Tibial nerve (tissue), 4 donors: ENCODE measurements at regions not wholly inside any gene's neighbourhood (a gene's known extent, or its start where the extent isn't known, plus 50 kb on each side); places are given as distances from the start of the nearest gene placed in this dataset.

Experiments
- EP300 ChIP-seq, 2 donors: sonication (generic); formaldehyde crosslinking; IDR thresholded peaks; one replicate each; pipeline ENCODE4 v1.6.1; 2017; ENCODE audit warnings: antibody characterized with exemption in 2 of 2, mild to moderate bottlenecking in 1 of 2
- POLR2A ChIP-seq, 2 donors: fragments of 450-650 bp; IDR thresholded peaks; one replicate each; pipeline ENCODE4 v1.6.1; 2017; ENCODE audit warnings: antibody characterized with exemption in 2 of 2, mild to moderate bottlenecking in 2 of 2, moderate library complexity in 2 of 2
- TF ChIP-seq, protein P1 (sequence below), 5 experiments: fragments of 200-600 bp in 3 of 5; fragments of 450-650 bp in 2 of 5; sonication (generic) in 3 of 5; IDR thresholded peaks; one replicate each; pipeline ENCODE4 v1.5.1; 2016 to 2019; ENCODE audit warnings: antibody characterized with exemption in 5 of 5, mild to moderate bottlenecking in 3 of 5, moderate library complexity in 2 of 5

- TF ChIP-seq POLR2A (IDR thresholded peaks at IDR 0.05) = no peak
- TF ChIP-seq, protein P1, sequence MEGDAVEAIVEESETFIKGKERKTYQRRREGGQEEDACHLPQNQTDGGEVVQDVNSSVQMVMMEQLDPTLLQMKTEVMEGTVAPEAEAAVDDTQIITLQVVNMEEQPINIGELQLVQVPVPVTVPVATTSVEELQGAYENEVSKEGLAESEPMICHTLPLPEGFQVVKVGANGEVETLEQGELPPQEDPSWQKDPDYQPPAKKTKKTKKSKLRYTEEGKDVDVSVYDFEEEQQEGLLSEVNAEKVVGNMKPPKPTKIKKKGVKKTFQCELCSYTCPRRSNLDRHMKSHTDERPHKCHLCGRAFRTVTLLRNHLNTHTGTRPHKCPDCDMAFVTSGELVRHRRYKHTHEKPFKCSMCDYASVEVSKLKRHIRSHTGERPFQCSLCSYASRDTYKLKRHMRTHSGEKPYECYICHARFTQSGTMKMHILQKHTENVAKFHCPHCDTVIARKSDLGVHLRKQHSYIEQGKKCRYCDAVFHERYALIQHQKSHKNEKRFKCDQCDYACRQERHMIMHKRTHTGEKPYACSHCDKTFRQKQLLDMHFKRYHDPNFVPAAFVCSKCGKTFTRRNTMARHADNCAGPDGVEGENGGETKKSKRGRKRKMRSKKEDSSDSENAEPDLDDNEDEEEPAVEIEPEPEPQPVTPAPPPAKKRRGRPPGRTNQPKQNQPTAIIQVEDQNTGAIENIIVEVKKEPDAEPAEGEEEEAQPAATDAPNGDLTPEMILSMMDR (IDR thresholded peaks at IDR 0.05) = no peak
- TF ChIP-seq EP300 (IDR thresholded peaks at IDR 0.05) = no peak
Observed at GRCh38 chr17:71260366-71260940, 860.4 kb upstream of the SOX9 start.
